ENCODE measurements at regions not wholly inside any gene's neighbourhood (a gene's known extent, or its start where the extent isn't known, plus 50 kb on each side); places are given as distances from the start of the nearest gene placed in this dataset.
"Not testable (repeated sequence)": the region's sequence is repeated elsewhere in the genome, so short reads cannot be mapped to it uniquely, and the experiment has no call there.

DNA sequence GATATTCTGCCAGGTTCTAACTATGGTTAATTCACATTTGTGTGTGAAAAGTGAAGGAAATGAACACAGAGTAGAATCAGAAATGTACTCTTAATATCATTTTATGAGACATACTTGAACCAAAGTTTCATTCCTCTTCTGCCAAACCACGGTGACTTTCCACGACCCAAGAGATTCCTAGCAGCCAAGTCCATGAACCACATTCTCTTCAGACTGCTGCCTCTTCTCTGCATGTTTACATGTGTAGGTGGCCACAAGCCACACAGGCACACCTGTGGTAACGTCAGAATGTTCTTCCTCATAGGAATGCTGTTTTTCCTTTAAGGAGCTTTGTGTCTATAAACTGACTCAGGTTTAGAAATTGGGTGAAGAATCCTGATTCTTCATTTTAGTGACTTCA, 1411.2 kb downstream of the RAPGEF2 start:
- Histone ChIP-seq H3F3A (ENCODE audit: insufficient read depth, low read length) (no peaks in the 10 kb centered on the region), H3K9ac (ENCODE audit: low read length) (no peak overlapping the region), H3K27ac (ENCODE audit: low read length) (no peak overlapping the region), H3K79me2 (ENCODE audit: low read length) (no peaks in the 10 kb centered on the region), H2AFZ (ENCODE audit: low read length) (no peak overlapping the region), H3K9me3 (replicated peaks; ENCODE audit: insufficient read depth, low read length) (no peaks in the 10 kb centered on the region), H3K9me2 (replicated peaks; ENCODE audit: insufficient read depth, low read length) (no peaks in the 10 kb centered on the region), H4K20me1 (ENCODE audit: insufficient read depth, low read length) (no peaks in the 10 kb centered on the region), H3K4me2 (ENCODE audit: low read depth, low read length) (no peak overlapping the region), H3K27me3 (replicated peaks; ENCODE audit: insufficient read depth, low read length) (no peaks in the 10 kb centered on the region), H3K4me3 (ENCODE audit: low read length) (no peak overlapping the region), H3K36me3 (replicated peaks; ENCODE audit: insufficient read depth, low read length) (no peaks in the 10 kb centered on the region), H3K4me1 (ENCODE audit: low read length) (no peaks in the 10 kb centered on the region)
- no peak for TF ChIP-seq EZH2phosphoT487 (IDR thresholded peaks at IDR 0.05; ENCODE audit: low read length)
- TF ChIP-seq EZH2 (optimal IDR thresholded peaks at IDR 0.05; ENCODE audit: low read depth, low read length): no peak
- TF ChIP-seq, protein P1, sequence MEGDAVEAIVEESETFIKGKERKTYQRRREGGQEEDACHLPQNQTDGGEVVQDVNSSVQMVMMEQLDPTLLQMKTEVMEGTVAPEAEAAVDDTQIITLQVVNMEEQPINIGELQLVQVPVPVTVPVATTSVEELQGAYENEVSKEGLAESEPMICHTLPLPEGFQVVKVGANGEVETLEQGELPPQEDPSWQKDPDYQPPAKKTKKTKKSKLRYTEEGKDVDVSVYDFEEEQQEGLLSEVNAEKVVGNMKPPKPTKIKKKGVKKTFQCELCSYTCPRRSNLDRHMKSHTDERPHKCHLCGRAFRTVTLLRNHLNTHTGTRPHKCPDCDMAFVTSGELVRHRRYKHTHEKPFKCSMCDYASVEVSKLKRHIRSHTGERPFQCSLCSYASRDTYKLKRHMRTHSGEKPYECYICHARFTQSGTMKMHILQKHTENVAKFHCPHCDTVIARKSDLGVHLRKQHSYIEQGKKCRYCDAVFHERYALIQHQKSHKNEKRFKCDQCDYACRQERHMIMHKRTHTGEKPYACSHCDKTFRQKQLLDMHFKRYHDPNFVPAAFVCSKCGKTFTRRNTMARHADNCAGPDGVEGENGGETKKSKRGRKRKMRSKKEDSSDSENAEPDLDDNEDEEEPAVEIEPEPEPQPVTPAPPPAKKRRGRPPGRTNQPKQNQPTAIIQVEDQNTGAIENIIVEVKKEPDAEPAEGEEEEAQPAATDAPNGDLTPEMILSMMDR (IDR thresholded peaks at IDR 0.05; ENCODE audit: low read length): no peak
- DNase-seq: no peak

DNA sequence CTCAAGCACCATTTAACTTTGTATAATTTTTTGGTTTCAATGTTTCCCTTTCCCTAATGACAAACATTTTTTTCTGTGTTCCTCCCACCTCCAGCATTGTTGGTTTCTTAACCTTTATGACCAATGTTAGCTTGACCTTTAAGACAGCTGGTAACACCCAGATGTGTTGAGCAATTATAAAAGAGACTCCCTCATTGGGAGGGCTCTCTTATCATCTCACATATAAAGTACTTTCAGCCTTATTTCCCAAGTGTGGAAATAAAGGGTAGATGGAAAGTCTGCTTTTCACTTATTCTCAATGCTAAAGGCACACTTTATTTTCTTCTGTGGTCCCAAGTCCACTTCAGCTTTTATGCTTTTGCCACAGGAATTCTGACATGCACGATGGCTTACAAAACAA, 1420.4 kb downstream of the RAPGEF2 start:
- Histone ChIP-seq H3K27ac (ENCODE audit: low read length) (no peak overlapping the region), H3K9ac (ENCODE audit: low read length) (no peak overlapping the region), H3K79me2 (ENCODE audit: low read length) (no peaks in the 10 kb centered on the region), H3K9me2 (replicated peaks; ENCODE audit: insufficient read depth, low read length) (no peaks in the 10 kb centered on the region), H3K4me3 (ENCODE audit: low read length) (no peak overlapping the region), H3F3A (ENCODE audit: insufficient read depth, low read length) (no peaks in the 10 kb centered on the region), H3K27me3 (replicated peaks; ENCODE audit: insufficient read depth, low read length) (no peaks in the 10 kb centered on the region), H4K20me1 (ENCODE audit: insufficient read depth, low read length) (no peaks in the 10 kb centered on the region), H3K4me1 (ENCODE audit: low read length) (no peaks in the 10 kb centered on the region), H3K9me3 (replicated peaks; ENCODE audit: insufficient read depth, low read length) (no peaks in the 10 kb centered on the region), H3K36me3 (replicated peaks; ENCODE audit: insufficient read depth, low read length) (no peaks in the 10 kb centered on the region), H3K4me2 (ENCODE audit: low read depth, low read length) (no peak overlapping the region), H2AFZ (ENCODE audit: low read length) (no peak overlapping the region)
- DNase-seq: no peak
- no peak for TF ChIP-seq EZH2 (optimal IDR thresholded peaks at IDR 0.05; ENCODE audit: low read depth, low read length)

DNA sequence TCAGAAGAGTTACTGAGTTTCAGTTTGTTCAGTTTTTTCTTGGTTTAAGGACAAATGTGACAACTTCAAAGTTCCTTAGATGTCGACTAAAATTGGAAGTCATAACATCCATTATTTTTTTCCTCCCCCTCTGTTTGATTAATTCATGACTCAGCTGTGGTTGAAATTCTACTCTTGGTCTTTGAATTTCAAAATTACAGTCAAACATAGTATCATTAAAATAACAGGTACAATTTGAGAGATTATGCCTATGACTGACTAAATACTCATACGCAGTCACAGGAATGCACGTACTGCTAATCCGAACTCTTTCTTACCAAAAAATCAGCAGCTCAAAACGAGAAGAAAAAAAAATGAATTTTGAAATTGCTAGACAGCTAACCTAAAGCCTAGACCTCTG, 1434.8 kb downstream of the RAPGEF2 start:
- Histone ChIP-seq H4K20me1 (ENCODE audit: insufficient read depth, low read length) (no peaks in the 10 kb centered on the region), H3K9me2 (replicated peaks; ENCODE audit: insufficient read depth, low read length) (no peaks in the 10 kb centered on the region), H2AFZ (ENCODE audit: low read length) (no peak overlapping the region), H3K27ac (ENCODE audit: low read length) (no peak overlapping the region), H3K4me3 (ENCODE audit: low read length) (no peak overlapping the region), H3K36me3 (replicated peaks; ENCODE audit: insufficient read depth, low read length) (no peaks in the 10 kb centered on the region), H3F3A (ENCODE audit: insufficient read depth, low read length) (no peaks in the 10 kb centered on the region), H3K4me1 (ENCODE audit: low read length) (no peaks in the 10 kb centered on the region), H3K27me3 (replicated peaks; ENCODE audit: insufficient read depth, low read length) (no peaks in the 10 kb centered on the region), H3K79me2 (ENCODE audit: low read length) (no peaks in the 10 kb centered on the region), H3K9me3 (replicated peaks; ENCODE audit: insufficient read depth, low read length) (no peaks in the 10 kb centered on the region), H3K9ac (ENCODE audit: low read length) (no peak overlapping the region), H3K4me2 (ENCODE audit: low read depth, low read length) (no peak overlapping the region)
- TF ChIP-seq EZH2 (optimal IDR thresholded peaks at IDR 0.05; ENCODE audit: low read depth, low read length) (no peak), EZH2phosphoT487 (IDR thresholded peaks at IDR 0.05; ENCODE audit: low read length) (no peak)
- TF ChIP-seq, protein P1 (IDR thresholded peaks at IDR 0.05; ENCODE audit: low read length): no peak
- DNase-seq: no peak

DNA sequence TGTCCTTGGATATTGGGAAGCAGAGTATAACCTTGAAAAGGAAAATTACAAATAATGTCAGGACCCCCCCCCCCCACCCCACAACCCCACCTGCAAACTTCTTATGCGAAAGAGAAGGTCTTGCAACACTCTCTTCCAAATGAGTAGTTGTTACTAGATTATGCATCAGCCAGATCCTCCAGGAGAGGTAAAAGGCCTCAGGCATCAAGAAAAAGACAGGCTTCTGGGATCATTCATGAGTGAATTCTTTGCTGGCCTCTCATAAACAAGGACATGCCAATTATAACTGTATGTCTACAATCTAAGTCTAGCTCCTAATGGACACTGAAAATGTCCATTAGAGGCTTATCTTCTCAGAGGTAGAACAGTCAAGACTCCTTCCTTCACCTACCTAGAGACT, 1443.3 kb downstream of the RAPGEF2 start:
- Histone ChIP-seq H2AFZ (ENCODE audit: low read length) (no peak overlapping the region), H4K20me1 (ENCODE audit: insufficient read depth, low read length) (no peaks in the 10 kb centered on the region), H3K4me2 (ENCODE audit: low read depth, low read length) (no peak overlapping the region), H3K4me1 (ENCODE audit: low read length) (no peaks in the 10 kb centered on the region), H3K36me3 (replicated peaks; ENCODE audit: insufficient read depth, low read length) (no peaks in the 10 kb centered on the region), H3F3A (ENCODE audit: insufficient read depth, low read length) (no peaks in the 10 kb centered on the region), H3K4me3 (ENCODE audit: low read length) (no peak overlapping the region), H3K27me3 (replicated peaks; ENCODE audit: insufficient read depth, low read length) (no peaks in the 10 kb centered on the region), H3K9me3 (replicated peaks; ENCODE audit: insufficient read depth, low read length) (no peaks in the 10 kb centered on the region), H3K9ac (ENCODE audit: low read length) (no peak overlapping the region), H3K27ac (ENCODE audit: low read length) (no peak overlapping the region), H3K9me2 (replicated peaks; ENCODE audit: insufficient read depth, low read length) (no peaks in the 10 kb centered on the region), H3K79me2 (ENCODE audit: low read length) (no peaks in the 10 kb centered on the region)
- TF ChIP-seq, protein P1 (IDR thresholded peaks at IDR 0.05; ENCODE audit: low read length): no peak
- TF ChIP-seq EZH2 (optimal IDR thresholded peaks at IDR 0.05; ENCODE audit: low read depth, low read length): no peak
- TF ChIP-seq EZH2phosphoT487 (IDR thresholded peaks at IDR 0.05; ENCODE audit: low read length): no peak
- no peak for DNase-seq

DNA sequence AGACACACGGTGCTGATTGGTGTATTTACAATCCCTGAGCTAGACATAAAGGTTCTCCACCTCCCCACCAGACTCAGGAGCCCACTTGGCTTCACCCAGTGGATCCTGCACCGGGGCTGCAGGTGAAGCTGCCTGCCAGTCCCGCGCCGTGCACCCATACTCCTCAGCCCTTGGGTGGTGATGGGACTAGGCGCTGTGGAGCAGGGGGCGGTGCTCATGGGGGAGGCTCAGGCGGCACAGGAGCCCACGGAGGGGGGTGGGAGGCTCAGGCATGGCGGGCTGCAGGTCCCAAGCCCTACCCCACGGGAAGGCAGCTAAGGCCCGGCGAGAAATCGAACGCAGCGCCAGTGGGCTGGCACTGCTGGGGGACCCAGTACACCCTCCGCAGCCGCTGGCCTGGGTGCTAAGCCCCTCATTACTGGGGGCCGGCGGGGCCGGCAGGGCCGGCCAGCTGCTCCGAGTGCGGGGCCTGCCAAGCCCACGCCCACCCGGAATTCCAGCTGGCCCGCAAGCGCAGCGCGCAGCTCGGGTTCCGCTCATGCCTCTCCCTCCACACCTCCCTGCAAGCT, 1447.2 kb downstream of the RAPGEF2 start:
- not testable (repeated sequence) for H2AFZ ChIP-seq (ENCODE audit: low read length); DNase-seq; H3K9me3 ChIP-seq (replicated peaks; ENCODE audit: insufficient read depth, low read length); H4K20me1 ChIP-seq (ENCODE audit: insufficient read depth, low read length); H3K27me3 ChIP-seq (replicated peaks; ENCODE audit: insufficient read depth, low read length); H3K9ac ChIP-seq (ENCODE audit: low read length); H3K4me3 ChIP-seq (ENCODE audit: low read length); H3K4me2 ChIP-seq (ENCODE audit: low read depth, low read length); H3K4me1 ChIP-seq (ENCODE audit: low read length); H3K36me3 ChIP-seq (replicated peaks; ENCODE audit: insufficient read depth, low read length); H3K9me2 ChIP-seq (replicated peaks; ENCODE audit: insufficient read depth, low read length); H3K27ac ChIP-seq (ENCODE audit: low read length); H3K79me2 ChIP-seq (ENCODE audit: low read length); H3F3A ChIP-seq (ENCODE audit: insufficient read depth, low read length)

All from MM.1S (cell line).